ENCODE measurements at regions not wholly inside any gene's neighbourhood (a gene's known extent, or its start where the extent isn't known, plus 50 kb on each side); places are given as distances from the start of the nearest gene placed in this dataset.

- no peak for DNase-seq
These were observed 57.3 kb upstream of the SYT13 start for GRCh38 chr11:45343444-45343843.

GRCh38 chr11:45341372-45341771 is 55.2 kb upstream of the SYT13 start:
- no peak for DNase-seq

DNA sequence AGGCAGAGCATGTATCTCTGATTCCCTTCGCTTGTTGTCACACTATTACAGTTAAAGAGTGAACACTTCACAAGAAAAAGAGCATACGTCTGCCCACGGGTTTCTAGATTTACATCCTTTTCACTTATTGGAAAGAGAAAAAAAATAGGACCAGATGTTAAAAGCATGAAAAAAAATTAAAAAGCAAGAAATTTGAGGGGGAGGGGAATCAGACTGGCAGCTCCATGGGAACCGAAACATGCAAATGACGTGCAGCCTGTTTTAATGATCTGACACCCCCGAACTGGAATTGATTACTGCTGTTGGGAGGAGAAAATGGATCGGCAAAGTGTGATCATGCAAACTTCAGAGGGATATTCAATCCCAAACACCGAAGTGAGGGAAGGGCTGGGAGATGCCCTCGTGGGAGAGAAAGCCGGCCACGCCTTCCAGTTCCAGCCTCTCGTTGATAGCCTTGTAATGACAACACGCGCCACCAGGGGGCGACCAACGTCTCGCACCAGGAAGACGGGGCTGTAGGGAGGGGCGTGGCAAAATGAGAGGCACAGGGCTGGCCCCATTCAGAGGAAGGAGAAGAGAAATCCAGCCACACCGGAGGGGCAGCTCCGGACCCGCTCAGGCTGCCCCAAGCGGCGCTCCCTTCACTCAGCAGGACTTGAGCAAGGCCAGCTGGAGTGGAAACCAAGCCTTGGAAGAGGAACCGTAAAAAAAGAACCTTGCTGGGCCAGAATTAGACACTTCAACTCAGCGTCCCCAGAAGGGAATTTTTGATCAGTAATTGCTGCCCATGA is 53.8 kb upstream of the SYT13 start:
- DNase-seq: peak; percentile 79 to 90 (median 85)

DNA sequence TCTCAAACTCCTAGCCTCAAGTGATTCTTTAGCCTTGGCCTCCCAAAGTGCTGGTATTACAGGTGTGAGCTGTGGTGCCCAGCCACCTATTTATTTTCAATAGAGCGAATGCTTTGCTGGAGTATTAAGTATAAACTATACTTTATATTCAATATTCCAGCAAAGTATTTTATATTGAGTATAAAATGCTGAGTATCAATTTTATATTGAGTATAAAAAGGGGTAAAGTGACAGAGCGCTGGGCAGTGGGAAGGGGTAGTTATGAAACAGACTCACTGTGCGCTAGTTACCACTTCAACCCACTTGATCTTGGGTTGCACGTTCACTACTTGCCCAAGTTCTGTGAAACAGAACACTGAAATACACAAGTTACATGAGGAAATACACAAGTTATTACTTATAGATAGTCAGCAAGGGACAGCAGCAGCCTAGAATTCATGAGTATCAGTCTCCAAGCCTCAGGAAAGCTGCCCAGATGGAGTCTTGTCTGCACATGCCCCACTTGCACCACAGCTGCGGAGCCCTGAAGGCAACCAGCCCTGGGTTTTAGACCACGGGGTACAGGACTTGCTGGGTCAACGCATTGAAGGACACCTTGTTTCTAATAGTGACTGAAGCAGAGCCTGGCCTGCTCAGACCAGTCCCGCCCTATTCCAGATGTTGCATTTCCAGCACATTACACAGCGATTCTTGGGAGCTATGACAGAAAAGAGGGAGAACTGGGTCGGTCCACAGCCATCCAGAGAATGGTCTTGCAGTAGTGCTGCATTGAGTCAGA is 51.6 kb upstream of the SYT13 start:
- DNase-seq: no peak

GRCh38 chr11:45336136-45336535 is 50.0 kb upstream of the SYT13 start:
- no peak for DNase-seq
